ENCODE measurements at regions not wholly inside any gene's neighbourhood (a gene's known extent, or its start where the extent isn't known, plus 50 kb on each side); places are given as distances from the start of the nearest gene placed in this dataset.
"Not testable (repeated sequence)": the region's sequence is repeated elsewhere in the genome, so short reads cannot be mapped to it uniquely, and the experiment has no call there.

GRCh38 chr6:120383681-120384080 is 950.6 kb downstream of the TBC1D32 start:
- H3K4me3 ChIP-seq (ENCODE audit: low read length): no peak overlapping the region
- no peak overlapping the region for H3K27ac ChIP-seq (ENCODE audit: low read depth, low read length)
- H3K36me3 ChIP-seq (ENCODE audit: insufficient read depth, low read length): no peaks in the 10 kb centered on the region
- H3K27ac Mint-ChIP-seq: no peak overlapping the region
- peaks cover 0 to 4% (median 2%) of the 10 kb centered on the region in 5 donors for H3K9me3 Mint-ChIP-seq
- no peaks in the 10 kb centered on the region for H3K36me3 Mint-ChIP-seq
- H3K27me3 ChIP-seq (ENCODE audit: insufficient read depth, low read length, poor library complexity, severe bottlenecking): no peaks in the 10 kb centered on the region
- no peaks in the 10 kb centered on the region for H3K27me3 Mint-ChIP-seq
- no peaks in the 10 kb centered on the region for H3K4me1 Mint-ChIP-seq
- no peak overlapping the region for H3K4me3 Mint-ChIP-seq
- H3K4me1 ChIP-seq (ENCODE audit: insufficient read depth, low read length): no peaks in the 10 kb centered on the region
- ChIA-PET CTCF (no interaction called here), POLR2A (no interaction called here)
- H3K9me3 ChIP-seq (ENCODE audit: low read length): no peaks in the 10 kb centered on the region
- DNase-seq: no peak

- Histone ChIP-seq H3K36me3 (ENCODE audit: insufficient read depth, low read length) (no peaks in the 10 kb centered on the region), H3K27me3 (ENCODE audit: insufficient read depth, low read length, poor library complexity, severe bottlenecking) (no peaks in the 10 kb centered on the region), H3K27ac (ENCODE audit: low read depth, low read length) (no peak overlapping the region), H3K4me1 (ENCODE audit: insufficient read depth, low read length) (no peaks in the 10 kb centered on the region), H3K4me3 (ENCODE audit: low read length) (no peak overlapping the region), H3K9me3 (ENCODE audit: low read length) (no peaks in the 10 kb centered on the region)
- Mint-ChIP-seq H3K4me1 (no peaks in the 10 kb centered on the region), H3K36me3 (no peaks in the 10 kb centered on the region), H3K27me3 (no peaks in the 10 kb centered on the region), H3K9me3 (peaks cover 0 to 4% (median 0%) of the 10 kb centered on the region in 5 donors), H3K27ac (no peak overlapping the region), H3K4me3 (no peak overlapping the region)
- POLR2A ChIA-PET: no interaction called here
- CTCF ChIA-PET: no interaction called here
- no peak for DNase-seq
Measured at GRCh38 chr6:120378582-120379220, 955.6 kb downstream of the TBC1D32 start.

- H3K36me3 Mint-ChIP-seq: no peaks in the 10 kb centered on the region
- Histone ChIP-seq H3K27ac (ENCODE audit: low read depth, low read length) (no peak overlapping the region), H3K27me3 (ENCODE audit: insufficient read depth, low read length, poor library complexity, severe bottlenecking) (no peaks in the 10 kb centered on the region), H3K4me3 (ENCODE audit: low read length) (no peak overlapping the region), H3K9me3 (ENCODE audit: low read length) (no peaks in the 10 kb centered on the region), H3K4me1 (ENCODE audit: insufficient read depth, low read length) (no peaks in the 10 kb centered on the region), H3K36me3 (ENCODE audit: insufficient read depth, low read length) (no peaks in the 10 kb centered on the region)
- no peak overlapping the region for H3K4me3 Mint-ChIP-seq
- POLR2A ChIA-PET: no interaction called here
- DNase-seq: no peak
- H3K27ac Mint-ChIP-seq: no peak overlapping the region
- CTCF ChIA-PET: no interaction called here
- peaks cover 0 to 8% (median 1%) of the 10 kb centered on the region in 5 donors for H3K9me3 Mint-ChIP-seq
- no peaks in the 10 kb centered on the region for H3K4me1 Mint-ChIP-seq
- H3K27me3 Mint-ChIP-seq: no peaks in the 10 kb centered on the region
Measured at GRCh38 chr6:120373185-120373584, 961.1 kb downstream of the TBC1D32 start.

- H3K4me3 ChIP-seq (ENCODE audit: low read length): no peak overlapping the region
- Mint-ChIP-seq H3K27ac (no peak overlapping the region), H3K27me3 (peaks cover 0 to 1% of the 10 kb centered on the region in 2 donors), H3K4me1 (no peaks in the 10 kb centered on the region), H3K36me3 (no peaks in the 10 kb centered on the region), H3K4me3 (no peak overlapping the region), H3K9me3 (peaks cover 13 to 21% (median 14%) of the 10 kb centered on the region in 5 donors)
- H3K27me3 ChIP-seq (ENCODE audit: insufficient read depth, low read length, poor library complexity, severe bottlenecking): no peaks in the 10 kb centered on the region
- H3K36me3 ChIP-seq (ENCODE audit: insufficient read depth, low read length): no peaks in the 10 kb centered on the region
- DNase-seq: no peak
- POLR2A ChIA-PET: no interaction called here
- H3K4me1 ChIP-seq (ENCODE audit: insufficient read depth, low read length): no peaks in the 10 kb centered on the region
- H3K27ac ChIP-seq (ENCODE audit: low read depth, low read length): no peak overlapping the region
- CTCF ChIA-PET: no interaction called here
- H3K9me3 ChIP-seq (ENCODE audit: low read length): peaks cover 3% of the 10 kb centered on the region
Measured at GRCh38 chr6:120363429-120363828, 970.9 kb downstream of the TBC1D32 start.

- H3K36me3 Mint-ChIP-seq; H3K27me3 Mint-ChIP-seq; H3K36me3 ChIP-seq (ENCODE audit: insufficient read depth, low read length); H3K4me1 Mint-ChIP-seq; DNase-seq; H3K4me3 ChIP-seq (ENCODE audit: low read length); CTCF ChIA-PET; H3K27ac ChIP-seq (ENCODE audit: low read depth, low read length); H3K27me3 ChIP-seq (ENCODE audit: insufficient read depth, low read length, poor library complexity, severe bottlenecking); H3K27ac Mint-ChIP-seq; H3K4me1 ChIP-seq (ENCODE audit: insufficient read depth, low read length); H3K9me3 ChIP-seq (ENCODE audit: low read length); POLR2A ChIA-PET; H3K4me3 Mint-ChIP-seq: not testable (repeated sequence)
- H3K9me3 Mint-ChIP-seq: peaks cover 17 to 26% (median 22%) of the 10 kb centered on the region in 5 donors
Measured at GRCh38 chr6:120358535-120358934, 975.7 kb downstream of the TBC1D32 start.

GRCh38 chr6:120357447-120357846 is 976.8 kb downstream of the TBC1D32 start:
- CTCF ChIA-PET: no interaction called here
- H3K27ac ChIP-seq (ENCODE audit: low read depth, low read length): no peak overlapping the region
- H3K4me1 Mint-ChIP-seq: peaks cover 0 to 8% (median 3%) of the 10 kb centered on the region in 3 donors
- no peak overlapping the region for H3K4me3 Mint-ChIP-seq
- POLR2A ChIA-PET: no interaction called here
- peaks cover 3% of the 10 kb centered on the region for H3K9me3 ChIP-seq (ENCODE audit: low read length)
- no peaks in the 10 kb centered on the region for H3K36me3 ChIP-seq (ENCODE audit: insufficient read depth, low read length)
- H3K36me3 Mint-ChIP-seq: no peaks in the 10 kb centered on the region
- H3K27me3 Mint-ChIP-seq: peaks cover 0 to 1% of the 10 kb centered on the region in 2 donors
- H3K27me3 ChIP-seq (ENCODE audit: insufficient read depth, low read length, poor library complexity, severe bottlenecking): no peaks in the 10 kb centered on the region
- H3K27ac Mint-ChIP-seq: no peak overlapping the region
- H3K4me1 ChIP-seq (ENCODE audit: insufficient read depth, low read length): no peaks in the 10 kb centered on the region
- H3K9me3 Mint-ChIP-seq: peaks cover 17 to 26% (median 23%) of the 10 kb centered on the region in 5 donors
- no peak for DNase-seq
- H3K4me3 ChIP-seq (ENCODE audit: low read length): no peak overlapping the region

GRCh38 chr6:120355822-120356221 is 978.5 kb downstream of the TBC1D32 start:
- CTCF ChIA-PET: no interaction called here
- Histone ChIP-seq H3K27ac (ENCODE audit: low read depth, low read length) (no peak overlapping the region), H3K9me3 (ENCODE audit: low read length) (peaks cover 3% of the 10 kb centered on the region), H3K4me1 (ENCODE audit: insufficient read depth, low read length) (no peaks in the 10 kb centered on the region), H3K27me3 (ENCODE audit: insufficient read depth, low read length, poor library complexity, severe bottlenecking) (no peaks in the 10 kb centered on the region), H3K36me3 (ENCODE audit: insufficient read depth, low read length) (no peaks in the 10 kb centered on the region), H3K4me3 (ENCODE audit: low read length) (no peak overlapping the region)
- Mint-ChIP-seq H3K4me3 (no peak overlapping the region), H3K9me3 (peaks cover 15 to 27% (median 17%) of the 10 kb centered on the region in 5 donors), H3K36me3 (no peaks in the 10 kb centered on the region), H3K4me1 (peaks cover 0 to 8% (median 3%) of the 10 kb centered on the region in 3 donors), H3K27ac (no peak overlapping the region), H3K27me3 (peaks cover 0 to 1% of the 10 kb centered on the region in 2 donors)
- DNase-seq: no peak
- POLR2A ChIA-PET: no interaction called here

GRCh38 chr6:120354452-120355098 is 979.7 kb downstream of the TBC1D32 start:
- no peaks in the 10 kb centered on the region for H3K36me3 ChIP-seq (ENCODE audit: insufficient read depth, low read length)
- H3K27ac ChIP-seq (ENCODE audit: low read depth, low read length): no peak overlapping the region
- Mint-ChIP-seq H3K4me1 (peaks cover 0 to 8% (median 3%) of the 10 kb centered on the region in 3 donors), H3K27me3 (peaks cover 0 to under 1% of the 10 kb centered on the region in 2 donors), H3K9me3 (peaks cover 12 to 24% (median 17%) of the 10 kb centered on the region in 5 donors), H3K27ac (no peak overlapping the region), H3K36me3 (no peaks in the 10 kb centered on the region), H3K4me3 (no peak overlapping the region)
- ChIA-PET POLR2A (no interaction called here), CTCF (interaction anchor here (0.5 kb wide), 1 partner anchor 982 kb away, joined by 3 read pairs; no protein-coding TSS in a partner anchor)
- H3K27me3 ChIP-seq (ENCODE audit: insufficient read depth, low read length, poor library complexity, severe bottlenecking): no peaks in the 10 kb centered on the region
- no peaks in the 10 kb centered on the region for H3K4me1 ChIP-seq (ENCODE audit: insufficient read depth, low read length)
- DNase-seq: no peak
- H3K9me3 ChIP-seq (ENCODE audit: low read length): no peaks in the 10 kb centered on the region
- H3K4me3 ChIP-seq (ENCODE audit: low read length): no peak overlapping the region

Measured in CD8-positive, alpha-beta memory T cell (primary cell).